NCI-H128 (cell line): ENCODE measurements at regions not wholly inside any gene's neighbourhood (a gene's known extent, or its start where the extent isn't known, plus 50 kb on each side); places are given as distances from the start of the nearest gene placed in this dataset.

ENCODE experiments used
- DNase-seq: peaks from one replicate; lab custom pipeline; 2025; ENCODE audit not compliant: unreplicated experiment; lab: John Stamatoyannopoulos, UW

GRCh38 chr11:119521551-119521950 lies 98.6 kb upstream of the THY1 start:
- no peak for DNase-seq

GRCh38 chr11:119520966-119521365 lies 98.0 kb upstream of the THY1 start:
- DNase-seq, result no peak

GRCh38 chr11:119520400-119520799 lies 97.4 kb upstream of the THY1 start:
- DNase-seq, result no peak

GRCh38 chr11:119519796-119520195 lies 96.8 kb upstream of the THY1 start:
- DNase-seq, result no peak

- no peak for DNase-seq
These were observed 96.1 kb upstream of the THY1 start for GRCh38 chr11:119518746-119519730.

GRCh38 chr11:119515771-119516400 lies 92.9 kb upstream of the THY1 start:
- no peak for DNase-seq

GRCh38 chr11:119513806-119514170 lies 90.8 kb upstream of the THY1 start:
- no peak for DNase-seq

- no peak for DNase-seq
These were observed 90.3 kb upstream of the THY1 start for GRCh38 chr11:119513131-119513805.

GRCh38 chr11:119512369-119512768 lies 89.4 kb upstream of the THY1 start:
- no peak for DNase-seq

GRCh38 chr11:119511614-119512306 lies 88.8 kb upstream of the THY1 start:
- no peak for DNase-seq

- DNase-seq, result no peak
These were observed 87.0 kb upstream of the THY1 start for GRCh38 chr11:119509969-119510401.

GRCh38 chr11:119509282-119509841 lies 86.4 kb upstream of the THY1 start:
- no peak for DNase-seq

- no peak for DNase-seq
These were observed 83.5 kb upstream of the THY1 start for GRCh38 chr11:119506436-119506835.

GRCh38 chr11:119505861-119506260 lies 82.9 kb upstream of the THY1 start:
- DNase-seq, result no peak

GRCh38 chr11:119505071-119505470 lies 82.1 kb upstream of the THY1 start:
- no peak for DNase-seq

- DNase-seq, result no peak
These were observed 81.4 kb upstream of the THY1 start for GRCh38 chr11:119504371-119504770.

- no peak for DNase-seq
These were observed 78.9 kb upstream of the THY1 start for GRCh38 chr11:119501777-119502405.

- DNase-seq, result no peak
These were observed 74.7 kb upstream of the THY1 start for GRCh38 chr11:119497717-119498116.

GRCh38 chr11:119496997-119497396 lies 74.0 kb upstream of the THY1 start:
- no peak for DNase-seq

GRCh38 chr11:119496469-119496868 lies 73.5 kb upstream of the THY1 start:
- no peak for DNase-seq
